Astrocyte of the cerebellum (primary cell): ENCODE measurements at regions not wholly inside any gene's neighbourhood (a gene's known extent, or its start where the extent isn't known, plus 50 kb on each side); places are given as distances from the start of the nearest gene placed in this dataset.

Source experiments
- DNase-seq: peaks from one replicate; pipeline ENCODE4 v3.0.0-alpha.2; 2011; ENCODE audit warnings: low read depth
- H3K4me3 ChIP-seq: 2 replicates; pipeline ENCODE4 v1.5.1; 2011; ENCODE audit warnings: mild to moderate bottlenecking, low read depth, low read length, moderate library complexity
- in situ Hi-C: cut with HindIII; loops from 2 replicates; pipeline ENCODE4 v1.10.0; 2017; ENCODE audit warnings: low sequenced_read_pairs
- TF ChIP-seq, protein P1 (sequence below): IDR thresholded peaks from 2 replicates; pipeline ENCODE4 v1.5.1; 2012; ENCODE audit warnings: low read length, low read depth, moderate library complexity, mild to moderate bottlenecking; ENCODE audit errors: missing control alignments

DNA sequence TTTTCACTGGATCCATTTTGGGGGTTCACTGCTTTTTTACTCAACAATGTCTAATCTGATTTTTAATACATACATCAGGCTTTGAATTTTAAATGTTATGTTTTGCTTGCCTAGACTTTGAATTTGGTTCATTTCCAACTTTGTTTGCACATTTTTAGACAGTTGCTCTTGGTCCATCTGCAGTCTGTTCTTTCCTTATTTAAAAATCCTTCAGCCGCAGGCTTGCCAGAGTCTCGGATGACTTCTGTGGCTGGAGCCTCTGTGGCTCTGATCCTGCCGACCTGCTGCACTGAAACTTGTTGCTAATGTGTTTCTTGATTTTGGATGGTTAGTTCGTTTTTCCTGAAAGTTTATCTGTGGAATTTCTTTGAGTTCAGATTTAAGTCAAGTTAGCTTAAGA, 172.0 kb upstream of the ALKAL2 start:
- no peak overlapping the region for H3K4me3 ChIP-seq
- DNase-seq, result no peak
- in situ Hi-C loops, result no loop called here
- TF ChIP-seq, protein P1, sequence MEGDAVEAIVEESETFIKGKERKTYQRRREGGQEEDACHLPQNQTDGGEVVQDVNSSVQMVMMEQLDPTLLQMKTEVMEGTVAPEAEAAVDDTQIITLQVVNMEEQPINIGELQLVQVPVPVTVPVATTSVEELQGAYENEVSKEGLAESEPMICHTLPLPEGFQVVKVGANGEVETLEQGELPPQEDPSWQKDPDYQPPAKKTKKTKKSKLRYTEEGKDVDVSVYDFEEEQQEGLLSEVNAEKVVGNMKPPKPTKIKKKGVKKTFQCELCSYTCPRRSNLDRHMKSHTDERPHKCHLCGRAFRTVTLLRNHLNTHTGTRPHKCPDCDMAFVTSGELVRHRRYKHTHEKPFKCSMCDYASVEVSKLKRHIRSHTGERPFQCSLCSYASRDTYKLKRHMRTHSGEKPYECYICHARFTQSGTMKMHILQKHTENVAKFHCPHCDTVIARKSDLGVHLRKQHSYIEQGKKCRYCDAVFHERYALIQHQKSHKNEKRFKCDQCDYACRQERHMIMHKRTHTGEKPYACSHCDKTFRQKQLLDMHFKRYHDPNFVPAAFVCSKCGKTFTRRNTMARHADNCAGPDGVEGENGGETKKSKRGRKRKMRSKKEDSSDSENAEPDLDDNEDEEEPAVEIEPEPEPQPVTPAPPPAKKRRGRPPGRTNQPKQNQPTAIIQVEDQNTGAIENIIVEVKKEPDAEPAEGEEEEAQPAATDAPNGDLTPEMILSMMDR, result no peak

DNA sequence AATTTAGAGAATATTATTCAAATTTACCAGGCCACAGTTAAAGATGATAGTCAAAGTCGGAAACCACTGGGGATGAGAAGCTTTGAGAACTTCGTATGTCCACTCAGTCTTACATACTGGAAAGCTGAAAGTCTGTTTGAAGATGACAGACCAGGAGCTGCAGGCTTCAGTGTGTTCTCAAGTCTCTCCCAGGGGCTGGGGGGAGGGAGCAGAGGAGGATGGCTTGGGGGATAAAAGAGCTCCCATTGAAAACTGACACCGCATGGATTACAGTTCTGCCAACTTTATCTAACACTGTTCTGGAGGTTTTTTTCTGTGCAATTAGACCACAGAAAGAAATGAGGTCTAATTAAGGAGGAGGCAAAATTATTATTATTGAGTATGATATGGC, 170.5 kb upstream of the ALKAL2 start:
- TF ChIP-seq, protein P1, result no peak
- H3K4me3 ChIP-seq, result no peak overlapping the region
- DNase-seq, result no peak
- in situ Hi-C loops, result no loop called here

DNA sequence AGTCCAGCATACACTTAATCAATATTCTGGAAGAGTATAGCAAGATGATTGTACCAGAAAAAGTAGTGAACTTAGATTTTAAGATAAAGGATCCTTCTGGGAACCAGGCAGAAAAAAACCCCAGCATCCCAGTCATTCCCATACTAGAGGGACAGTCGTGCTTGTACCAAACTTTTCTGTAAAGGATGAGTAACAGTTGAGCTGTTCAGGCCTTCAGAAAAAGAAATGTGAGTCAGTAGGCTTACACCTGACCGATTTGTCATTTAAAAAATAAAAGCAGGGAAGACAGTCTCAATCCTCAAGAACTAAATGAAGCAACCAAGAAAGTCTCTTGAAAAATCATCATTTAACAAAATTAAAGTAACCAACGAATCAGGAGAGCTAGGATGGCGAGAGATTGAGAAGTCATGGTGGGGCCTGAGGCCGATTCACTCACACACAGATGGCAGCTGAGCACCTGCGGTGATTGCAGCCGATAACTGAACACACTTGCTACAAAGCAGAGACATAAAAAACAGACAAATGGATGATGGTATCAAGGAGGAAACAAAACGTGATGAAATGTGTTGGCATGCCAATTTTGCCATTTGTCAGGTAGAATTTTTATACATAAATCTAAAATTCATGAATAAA, 170.0 kb upstream of the ALKAL2 start:
- no peak for DNase-seq
- in situ Hi-C loops, result no loop called here
- TF ChIP-seq, protein P1, result no peak
- no peak overlapping the region for H3K4me3 ChIP-seq

DNA sequence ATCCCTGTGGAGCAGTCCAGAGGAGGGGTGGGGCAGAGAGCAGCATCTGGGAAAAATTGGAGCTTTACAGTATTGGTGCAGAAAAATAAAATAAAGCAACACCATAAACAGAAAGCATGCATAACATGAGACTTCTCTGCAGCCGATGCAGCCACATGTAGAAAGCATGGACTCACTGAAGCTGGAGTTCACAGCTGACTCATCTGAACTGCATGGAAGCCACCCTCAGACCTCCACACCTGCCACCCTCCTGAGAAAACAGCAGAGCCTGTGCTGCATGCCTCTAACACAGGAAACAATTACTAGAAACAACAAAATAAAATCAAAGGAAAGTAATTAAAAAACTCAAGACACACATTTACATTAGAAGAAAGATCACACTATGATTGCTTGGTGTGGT, 169.4 kb upstream of the ALKAL2 start:
- no peak overlapping the region for H3K4me3 ChIP-seq
- no peak for DNase-seq
- in situ Hi-C loops, result no loop called here
- TF ChIP-seq, protein P1, result no peak

DNA sequence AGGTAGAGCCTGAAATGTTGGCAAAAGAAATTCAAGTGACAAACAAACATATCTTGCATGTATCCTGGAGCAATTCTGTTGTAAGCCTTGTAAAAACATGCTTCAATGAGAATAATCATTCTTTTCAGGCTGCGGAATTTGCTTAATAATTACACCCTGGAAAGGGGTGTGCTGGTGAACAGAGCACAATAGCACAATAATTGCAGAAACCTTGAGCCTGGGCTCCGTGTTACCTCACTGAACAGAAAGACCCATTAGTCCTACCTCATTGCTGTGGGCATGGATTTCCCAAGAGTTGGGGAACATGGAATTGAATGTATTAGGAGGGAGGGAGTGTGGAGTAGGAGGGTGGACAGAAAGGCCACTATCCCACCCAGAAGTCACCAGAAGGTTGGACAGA, 168.0 kb upstream of the ALKAL2 start:
- in situ Hi-C loops, result no loop called here
- no peak for DNase-seq

DNA sequence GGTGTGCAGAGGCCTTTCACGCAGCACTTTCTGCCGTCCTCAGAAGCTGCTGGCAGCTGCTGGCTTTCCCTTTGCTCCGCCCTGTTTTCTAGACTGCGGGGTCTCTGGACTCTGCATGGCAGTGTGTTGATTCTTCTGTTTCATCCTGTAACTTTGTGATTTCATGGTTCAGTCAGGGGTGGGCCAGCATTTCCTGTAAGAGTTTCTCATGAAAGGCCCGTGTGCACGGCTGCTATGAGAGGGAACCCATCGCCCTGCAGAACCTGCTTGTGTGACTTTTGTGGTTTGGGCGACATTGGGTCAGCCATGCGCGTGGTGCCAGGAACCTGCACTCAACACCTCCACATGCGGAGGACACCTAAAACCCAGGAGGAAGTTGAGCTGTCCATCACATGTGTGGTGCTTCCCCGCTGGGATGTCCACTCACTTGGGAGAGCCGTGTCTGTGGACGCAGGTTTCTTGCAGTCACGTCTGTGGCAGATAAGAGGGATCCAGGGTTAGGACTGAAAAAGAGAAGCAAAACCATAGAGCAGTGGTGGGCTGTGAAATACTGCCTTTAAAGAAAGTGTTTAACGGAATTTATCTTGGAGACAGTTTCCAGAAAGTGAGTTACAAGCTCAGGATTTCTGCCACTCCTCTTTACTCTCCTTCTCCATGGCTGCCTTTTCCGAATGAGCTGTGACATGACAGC, 167.3 kb upstream of the ALKAL2 start:
- TF ChIP-seq, protein P1, result no peak
- in situ Hi-C loops, result no loop called here
- H3K4me3 ChIP-seq, result no peak overlapping the region
- no peak for DNase-seq

More for the DNA sequence above, 168.0 kb upstream of the ALKAL2 start:
- TF ChIP-seq, protein P1, result no peak
- H3K4me3 ChIP-seq, result no peak overlapping the region
